Ovary (tissue), 7 donors: ENCODE measurements at regions not wholly inside any gene's neighbourhood (a gene's known extent, or its start where the extent isn't known, plus 50 kb on each side); places are given as distances from the start of the nearest gene placed in this dataset.

Experiments
- DNase-seq, 5 donors: peaks; one replicate each; pipeline ENCODE4 v3.0.0-alpha.2; 2019 to 2020
- H3K27ac ChIP-seq, 2 donors: fragments of 200-600 bp; one replicate each; pipeline versions ENCODE4 v1.5.1 to v1.8.0; 2019 to 2022
- H3K27me3 ChIP-seq: fragments of 200-600 bp; one replicate; pipeline ENCODE4 v1.8.0; 2022
- H3K36me3 ChIP-seq: fragments of 200-600 bp; sonication (generic); one replicate; pipeline ENCODE4 v1.5.1; 2019
- H3K4me1 ChIP-seq: one replicate; pipeline ENCODE4 v1.8.1; 2013; ENCODE audit warnings: mild to moderate bottlenecking, moderate library complexity; ENCODE audit not compliant: insufficient read depth
- H3K4me3 ChIP-seq: fragments of 200-600 bp; sonication (generic); one replicate; pipeline ENCODE4 v1.5.1; 2017
- H3K9me3 ChIP-seq, 2 donors: fragments of 200-600 bp in 1 of 2; sonication (generic) in 1 of 2; one replicate each; pipeline versions ENCODE4 v1.5.1 to v1.8.1; 2013 to 2019; ENCODE audit warnings: mild to moderate bottlenecking in 1 of 2, moderate library complexity in 1 of 2
- CTCF ChIP-seq, 3 donors: fragments of 450-650 bp in 2 of 3; fragments of 200-600 bp in 1 of 3; IDR thresholded peaks; one replicate each; pipeline versions ENCODE4 v1.5.1 to v1.8.0; 2016 to 2022; ENCODE audit warnings: antibody characterized with exemption in 3 of 3, mild to moderate bottlenecking in 1 of 3
- EP300 ChIP-seq: sonication (generic); formaldehyde crosslinking; IDR thresholded peaks from one replicate; pipeline ENCODE4 v1.6.1; 2017; ENCODE audit warnings: antibody characterized with exemption
- POLR2A ChIP-seq: fragments of 450-650 bp; IDR thresholded peaks from one replicate; pipeline ENCODE4 v1.6.1; 2017; ENCODE audit warnings: antibody characterized with exemption, mild to moderate bottlenecking, moderate library complexity
- WGBS, 3 donors: extraction: QIAGEN DNeasy Blood & Tissue Kit in 1 of 3; methylation state at CpG; one replicate each; pipeline versions ENCODE4 v1.1.5 to v1.1.7; 2013 to 2017; 5-methylcytosine and 5-hydroxymethylcytosine counted together
- intact Hi-C, 4 donors: fragments of 100-400 bp; cut with DNase I; formaldehyde crosslinking; loops; one replicate each; pipeline versions ENCODE4 v1.11.0 to v1.15.1; 2022 to 2023
- donor health status: DM: no; HTN: no; CAD: no; lungs with moderate emphysema.
- donor health status: DM: no; HTN: no; CAD: no.
- donor health status: Bipolar disorder and iron deficiency.
- donor health status: DM: no; HTN: no; CAD: no.
- donor health status: DM: yes; HTN: yes; CAD: no.

- 72 to 87% (median 85%) methylated on average over 1 of the region's 1 CpG for WGBS, 3 donors
- H3K27me3 ChIP-seq, result no peaks in the 10 kb centered on the region
- intact Hi-C loops, result no loop called here
- no peaks in the 10 kb centered on the region for H3K36me3 ChIP-seq
- H3K27ac ChIP-seq, result no peak overlapping the region
- H3K9me3 ChIP-seq, result no peaks in the 10 kb centered on the region
- no peak overlapping the region for H3K4me3 ChIP-seq
- H3K4me1 ChIP-seq, result no peaks in the 10 kb centered on the region
- TF ChIP-seq CTCF (IDR thresholded peaks at IDR 0.05) (no peak), POLR2A (no peak), EP300 (no peak)
- DNase-seq, result no peak
Observed at GRCh38 chr12:90149453-90149852, 440.8 kb upstream of the ATP2B1 start.

GRCh38 chr12:90129366-90130030 is 420.9 kb upstream of the ATP2B1 start:
- WGBS, 3 donors, result 80 to 89% (median 86%) methylated on average over 4 of the region's 4 CpGs
- H3K36me3 ChIP-seq, result no peaks in the 10 kb centered on the region
- H3K27ac ChIP-seq, result no peak overlapping the region
- no peaks in the 10 kb centered on the region for H3K4me1 ChIP-seq
- DNase-seq, result no peak
- no peak overlapping the region for H3K4me3 ChIP-seq
- intact Hi-C loops, result no loop called here
- no peaks in the 10 kb centered on the region for H3K9me3 ChIP-seq
- no peaks in the 10 kb centered on the region for H3K27me3 ChIP-seq
- no peak for TF ChIP-seq CTCF (IDR thresholded peaks at IDR 0.05)
- TF ChIP-seq POLR2A, result no peak
- no peak for TF ChIP-seq EP300

DNA sequence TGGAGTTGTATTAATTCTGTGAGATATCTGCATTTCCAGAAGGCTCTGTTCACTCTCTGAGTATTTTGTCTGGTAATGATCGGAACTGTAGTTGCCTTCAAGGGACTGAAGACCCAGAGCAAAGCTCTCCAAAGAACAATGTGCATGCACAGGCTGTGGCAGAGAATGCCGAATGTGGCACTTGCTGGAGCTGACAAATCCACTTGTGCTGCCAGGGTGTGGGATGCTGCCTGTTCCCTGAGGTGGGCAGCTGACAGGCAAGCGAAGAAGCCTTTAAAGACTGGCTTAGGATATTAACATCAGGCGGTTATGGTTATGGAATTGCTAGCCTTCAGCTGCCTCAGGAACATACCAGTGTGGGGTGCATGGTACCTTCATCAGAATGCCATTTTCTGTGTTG is 419.9 kb upstream of the ATP2B1 start:
- Histone ChIP-seq H3K27me3 (no peaks in the 10 kb centered on the region), H3K27ac (no peak overlapping the region), H3K9me3 (no peaks in the 10 kb centered on the region), H3K36me3 (no peaks in the 10 kb centered on the region), H3K4me1 (no peaks in the 10 kb centered on the region), H3K4me3 (no peak overlapping the region)
- intact Hi-C loops, result no loop called here
- TF ChIP-seq CTCF (IDR thresholded peaks at IDR 0.05) (no peak), POLR2A (no peak), EP300 (no peak)
- DNase-seq, result no peak
- 60 to 71% (median 70%) methylated on average over 4 of the region's 4 CpGs for WGBS, 3 donors

- 89 to 93% (median 92%) methylated on average over 2 of the region's 2 CpGs for WGBS, 3 donors
- no peaks in the 10 kb centered on the region for H3K27me3 ChIP-seq
- no peak for TF ChIP-seq POLR2A
- TF ChIP-seq EP300, result no peak
- TF ChIP-seq CTCF (IDR thresholded peaks at IDR 0.05), result no peak
- no peak overlapping the region for H3K4me3 ChIP-seq
- H3K27ac ChIP-seq, result no peak overlapping the region
- H3K36me3 ChIP-seq, result no peaks in the 10 kb centered on the region
- intact Hi-C loops, result no loop called here
- no peak for DNase-seq
- peaks cover 0 to 8% of the 10 kb centered on the region in 2 donors for H3K9me3 ChIP-seq
- no peaks in the 10 kb centered on the region for H3K4me1 ChIP-seq
Observed at GRCh38 chr12:90126125-90126524, 417.5 kb upstream of the ATP2B1 start.
